AG08395 (cell line): ENCODE measurements at regions not wholly inside any gene's neighbourhood (a gene's known extent, or its start where the extent isn't known, plus 50 kb on each side); places are given as distances from the start of the nearest gene placed in this dataset.

Experiments
- DNase-seq: peaks from one replicate; pipeline ENCODE4 v3.0.0; 2012; ENCODE audit warnings: mixed read lengths, low spot score

DNA sequence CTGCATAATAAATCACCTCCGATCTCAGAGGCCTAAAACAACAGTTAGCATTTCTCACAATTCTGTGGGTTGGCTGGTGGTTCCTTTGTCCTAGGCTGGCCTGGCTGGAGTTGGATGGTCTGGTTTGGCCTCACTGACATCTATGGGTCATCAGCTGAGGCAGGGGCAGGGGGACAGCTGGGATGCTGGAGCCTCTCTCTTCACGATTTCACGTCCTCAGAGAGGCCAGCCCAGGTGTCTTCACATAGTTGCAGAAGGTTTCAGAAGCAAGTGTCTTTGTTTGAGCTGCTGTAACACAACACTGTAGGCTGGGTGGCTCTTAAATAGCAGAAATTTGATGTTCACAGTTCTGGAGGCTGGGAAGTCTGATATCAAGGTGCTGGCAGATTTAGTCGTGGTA is 155.5 kb upstream of the CACNA1E start:
- DNase-seq, result no peak

DNA sequence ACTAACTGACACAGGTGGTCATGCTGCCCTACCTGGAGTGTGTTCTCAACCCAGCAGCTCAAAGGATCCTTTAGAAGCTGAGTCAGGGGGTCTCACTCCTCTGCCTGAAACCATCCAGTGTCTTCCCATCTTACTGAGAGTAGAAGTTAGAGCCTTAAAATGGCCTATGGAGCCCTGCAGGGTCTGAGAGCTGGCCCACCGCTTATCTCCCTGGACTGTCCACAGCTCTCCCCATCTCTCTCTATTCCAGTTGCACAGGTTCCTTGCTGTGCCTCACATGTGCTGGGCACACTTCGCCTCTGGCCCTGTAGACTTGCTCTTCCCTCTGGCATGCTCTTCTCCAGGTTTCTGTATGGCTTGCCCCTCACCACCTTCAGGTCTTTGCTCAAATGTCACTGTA is 148.6 kb upstream of the CACNA1E start:
- DNase-seq, result no peak

DNA sequence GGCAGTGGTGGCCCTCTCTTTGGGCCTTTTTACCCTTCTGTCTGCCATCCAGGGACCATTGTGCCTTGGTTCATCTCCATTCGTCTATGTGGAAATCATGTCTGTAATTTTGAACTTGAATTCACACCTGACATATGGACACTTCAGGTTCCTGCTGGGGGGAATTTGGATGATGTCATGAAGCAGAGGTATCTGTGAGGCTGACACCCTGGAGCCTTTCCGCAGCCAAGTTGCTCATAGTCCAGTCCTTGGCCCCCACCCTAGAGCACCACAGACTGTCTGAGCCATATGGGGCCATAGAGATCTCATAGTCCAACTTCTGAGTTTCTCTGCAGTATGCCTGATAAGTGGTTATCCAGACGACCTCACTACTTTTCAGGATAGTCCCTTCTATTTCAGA is 147.7 kb upstream of the CACNA1E start:
- no peak for DNase-seq

DNA sequence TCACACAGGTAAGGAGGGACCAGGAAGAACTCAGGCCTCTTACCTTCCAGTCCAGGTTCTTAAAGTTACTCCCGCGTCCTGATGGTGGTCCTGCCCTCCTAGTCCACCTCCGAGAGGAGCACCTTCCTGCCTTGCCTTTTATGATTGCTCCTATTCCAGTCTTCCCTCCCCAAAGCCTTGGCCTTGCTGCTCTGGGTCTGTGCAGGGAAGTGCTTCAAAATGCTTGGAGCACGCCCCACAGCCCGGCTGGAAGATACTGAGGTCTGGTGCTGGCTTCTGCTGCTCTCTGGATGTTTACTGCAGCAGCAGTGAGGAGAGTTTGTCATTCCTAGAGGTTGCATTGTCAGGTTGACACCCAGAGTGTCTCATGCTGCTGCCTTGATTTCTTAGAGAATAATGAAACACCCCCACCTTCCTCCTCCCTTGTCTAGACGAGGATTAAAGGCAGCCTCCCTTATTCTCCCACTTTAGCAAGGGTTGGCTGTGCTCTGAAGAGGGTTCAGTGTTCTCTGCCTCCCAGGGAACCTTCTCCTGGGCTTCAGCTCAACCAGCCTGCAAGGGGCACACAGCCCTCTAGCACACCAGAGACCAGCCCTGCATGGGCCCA is 142.2 kb upstream of the CACNA1E start:
- no peak for DNase-seq

DNA sequence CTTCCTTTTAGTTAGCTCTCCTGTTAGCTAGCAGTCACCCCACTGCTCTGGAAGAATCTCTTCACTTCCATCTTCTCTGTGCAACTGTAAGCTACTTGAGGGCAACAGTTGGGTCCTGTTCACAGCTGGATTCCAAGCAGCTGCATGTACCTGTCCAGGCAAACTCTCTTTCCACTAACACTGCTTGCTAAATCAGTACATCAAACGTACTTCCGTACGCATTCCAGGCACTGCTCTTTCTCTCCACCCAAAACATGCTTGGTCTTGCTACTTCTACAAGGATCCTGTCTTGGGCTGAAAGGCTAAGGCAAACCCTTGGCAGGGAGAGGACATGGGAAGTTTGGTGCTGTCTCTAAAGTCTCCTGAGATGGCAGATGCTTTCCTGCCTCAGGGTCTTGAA is 139.2 kb upstream of the CACNA1E start:
- no peak for DNase-seq

DNA sequence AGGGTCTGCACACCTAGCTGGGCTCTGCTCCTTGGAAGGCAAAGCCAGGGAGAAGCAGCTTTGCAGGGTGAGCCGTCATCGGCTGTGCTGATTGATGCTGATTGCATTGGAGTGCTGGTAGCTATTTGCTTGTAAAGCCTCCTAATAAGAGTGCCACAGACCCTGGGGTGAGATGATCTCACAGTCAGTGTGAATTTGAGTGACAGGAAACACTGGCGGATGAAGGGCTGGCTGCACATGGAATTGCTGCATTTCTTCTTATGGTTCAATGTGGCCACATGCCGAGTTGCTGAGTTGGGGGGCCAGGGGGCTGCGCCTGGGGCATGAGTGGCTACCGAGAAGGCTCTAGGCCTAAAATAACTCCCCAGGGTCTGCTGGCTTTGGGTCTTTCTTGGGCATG is 138.2 kb upstream of the CACNA1E start:
- DNase-seq, result no peak

DNA sequence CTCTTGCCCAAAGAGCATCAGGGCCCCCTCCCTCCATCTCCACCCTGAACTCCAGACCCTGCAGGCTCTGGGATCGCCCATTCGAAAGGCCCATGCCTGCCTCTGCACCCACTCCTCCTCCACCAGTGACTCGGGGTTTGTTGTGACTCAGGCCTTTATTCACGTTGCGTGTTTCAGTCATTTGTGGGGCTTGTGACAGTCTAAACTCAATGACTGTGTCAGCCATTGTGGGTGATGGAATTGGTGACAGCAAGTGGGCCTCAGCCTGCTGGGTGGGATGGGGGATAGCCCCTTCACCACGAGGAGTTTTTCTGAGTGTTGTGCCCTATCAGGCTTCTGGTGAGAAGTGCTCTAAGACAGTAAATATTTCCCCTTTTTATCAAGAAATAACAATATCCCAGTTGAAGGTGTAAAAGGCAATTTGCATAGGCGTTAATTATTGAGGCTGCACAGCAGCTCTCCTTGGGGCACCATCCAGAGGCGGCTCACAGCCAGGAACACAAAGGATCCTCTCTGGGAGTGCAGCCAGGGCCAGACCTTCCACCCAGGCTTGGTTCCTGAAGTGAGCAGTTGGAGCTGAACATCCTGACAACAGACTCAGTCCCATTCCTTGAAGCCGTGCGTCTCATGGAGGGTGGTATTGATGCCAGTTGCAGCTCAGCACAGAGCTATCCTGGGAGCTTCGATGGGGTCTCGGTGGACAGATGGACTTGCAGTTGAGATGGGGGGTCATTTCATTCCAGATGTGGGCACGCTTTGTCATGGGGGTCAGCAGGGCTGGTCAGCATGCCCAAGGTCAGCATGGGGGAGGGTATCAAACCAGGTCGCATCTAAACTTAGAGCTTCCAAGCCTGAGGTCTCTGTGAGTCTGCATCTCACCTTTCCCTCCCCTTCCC is 135.6 kb upstream of the CACNA1E start:
- DNase-seq, result no peak

DNA sequence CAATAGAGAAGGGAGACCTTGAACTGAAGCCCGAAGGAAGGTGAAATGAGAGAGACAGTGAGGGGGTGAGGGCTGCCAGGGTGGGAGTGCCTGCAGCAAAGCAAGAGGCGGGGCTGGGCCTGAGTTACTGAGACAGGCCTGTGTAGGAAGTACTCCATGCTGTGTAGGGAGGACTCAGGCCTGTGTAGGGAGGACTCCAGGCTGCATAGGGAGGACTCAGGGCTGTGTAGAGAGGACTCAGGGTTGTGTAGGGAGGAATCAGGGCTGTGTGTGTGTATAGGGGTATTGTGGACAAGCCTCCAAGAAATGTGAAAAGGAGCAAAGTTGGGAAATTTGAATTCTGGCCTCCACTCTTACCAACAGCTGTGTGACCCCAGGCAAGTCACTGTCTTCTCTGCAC is 133.8 kb upstream of the CACNA1E start:
- no peak for DNase-seq

DNA sequence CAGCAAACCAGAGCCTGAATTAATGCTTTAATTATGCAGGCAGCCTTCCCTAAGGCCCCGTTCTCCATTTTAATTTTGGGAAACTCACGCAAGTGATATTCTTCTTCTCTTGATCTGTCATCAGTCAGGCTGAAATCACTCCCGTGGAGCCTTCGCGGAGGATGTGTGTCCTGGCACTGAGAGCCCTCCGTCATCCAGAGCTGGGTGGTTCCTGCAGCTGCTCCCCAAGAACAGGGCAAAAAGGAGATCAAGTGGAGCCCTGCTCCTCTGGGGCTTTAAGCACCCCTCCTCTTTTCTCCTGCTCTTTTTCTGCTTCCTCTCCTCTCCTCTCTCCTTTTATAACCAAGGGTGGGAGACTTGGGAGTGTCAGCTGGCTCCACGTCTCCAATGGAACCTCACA is 133.2 kb upstream of the CACNA1E start:
- DNase-seq, result no peak

DNA sequence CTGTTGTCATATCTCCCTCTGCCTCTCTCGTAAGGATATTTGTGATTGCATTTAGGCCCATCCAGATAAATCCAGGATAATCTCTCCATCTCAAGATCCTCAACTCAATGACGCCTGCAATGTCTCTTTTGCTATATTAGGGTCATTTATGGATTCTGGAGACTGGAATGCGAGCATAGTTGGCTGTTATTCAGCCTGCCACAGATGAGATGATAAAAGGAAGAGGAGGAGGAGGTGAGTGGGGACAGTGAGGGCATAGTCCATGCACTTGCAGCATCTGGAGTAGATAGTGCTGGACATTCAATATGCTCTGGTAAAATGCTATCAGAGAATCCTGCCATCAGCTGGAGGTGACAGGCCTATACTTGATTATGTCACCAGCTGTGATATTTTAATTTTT is 131.6 kb upstream of the CACNA1E start:
- DNase-seq, result no peak

DNA sequence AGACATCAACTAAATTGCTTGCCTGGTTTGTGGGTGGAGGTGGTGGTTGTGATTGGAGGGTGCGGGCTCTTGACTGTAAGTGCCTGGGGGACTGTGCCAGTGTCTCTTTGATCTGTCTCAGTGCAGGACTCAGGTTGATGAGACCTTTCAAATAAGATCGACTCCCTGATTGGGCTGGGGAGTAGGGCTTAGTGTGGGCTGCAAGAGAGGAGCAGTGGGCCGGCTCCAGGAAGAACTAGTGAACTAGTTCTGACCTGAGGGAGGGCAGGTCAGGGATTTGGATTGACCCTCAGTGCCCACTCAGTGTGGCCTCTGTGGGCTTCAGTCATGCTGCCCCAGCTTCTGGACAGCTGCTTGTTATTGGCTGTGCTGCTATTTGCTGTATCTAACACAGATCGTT is 130.6 kb upstream of the CACNA1E start:
- no peak for DNase-seq

DNA sequence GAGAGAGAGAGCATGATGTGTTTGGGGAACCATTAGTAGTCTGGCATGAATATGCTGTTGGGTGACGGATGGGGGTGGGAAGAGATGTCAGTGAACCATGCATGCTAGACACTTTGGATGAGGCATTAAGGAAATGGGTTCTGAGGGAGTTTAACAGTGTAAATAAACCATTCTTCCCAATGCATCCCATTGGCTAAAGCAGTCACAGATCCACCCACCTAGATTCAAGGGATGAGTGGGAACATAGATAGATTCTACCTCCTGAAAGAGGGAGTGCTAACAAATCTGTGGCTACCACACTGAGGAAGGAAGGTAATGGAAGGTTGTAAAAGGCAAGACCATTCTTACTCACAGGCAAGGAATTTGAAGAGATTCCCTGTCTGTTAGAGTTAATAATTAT is 129.8 kb upstream of the CACNA1E start:
- no peak for DNase-seq

DNA sequence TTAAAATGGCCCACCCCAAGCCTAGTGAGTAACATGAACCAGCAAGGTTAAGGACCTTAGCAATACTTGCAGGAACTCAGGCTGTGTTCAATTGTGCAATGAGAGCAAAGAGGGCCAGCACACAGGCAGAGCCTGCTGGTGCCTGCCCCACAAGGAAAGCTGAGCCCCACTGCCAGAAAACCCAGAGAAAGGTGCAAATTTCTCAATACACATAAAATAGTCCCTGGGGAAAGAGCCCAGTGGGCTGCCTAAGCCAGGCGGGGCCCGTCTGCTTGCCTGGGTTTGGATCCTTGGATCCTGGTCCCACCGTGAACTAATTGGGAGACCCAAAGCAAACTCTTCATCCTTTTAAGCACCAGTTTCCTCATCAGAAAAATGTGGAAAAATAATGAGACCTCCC is 128.5 kb upstream of the CACNA1E start:
- DNase-seq, result no peak

DNA sequence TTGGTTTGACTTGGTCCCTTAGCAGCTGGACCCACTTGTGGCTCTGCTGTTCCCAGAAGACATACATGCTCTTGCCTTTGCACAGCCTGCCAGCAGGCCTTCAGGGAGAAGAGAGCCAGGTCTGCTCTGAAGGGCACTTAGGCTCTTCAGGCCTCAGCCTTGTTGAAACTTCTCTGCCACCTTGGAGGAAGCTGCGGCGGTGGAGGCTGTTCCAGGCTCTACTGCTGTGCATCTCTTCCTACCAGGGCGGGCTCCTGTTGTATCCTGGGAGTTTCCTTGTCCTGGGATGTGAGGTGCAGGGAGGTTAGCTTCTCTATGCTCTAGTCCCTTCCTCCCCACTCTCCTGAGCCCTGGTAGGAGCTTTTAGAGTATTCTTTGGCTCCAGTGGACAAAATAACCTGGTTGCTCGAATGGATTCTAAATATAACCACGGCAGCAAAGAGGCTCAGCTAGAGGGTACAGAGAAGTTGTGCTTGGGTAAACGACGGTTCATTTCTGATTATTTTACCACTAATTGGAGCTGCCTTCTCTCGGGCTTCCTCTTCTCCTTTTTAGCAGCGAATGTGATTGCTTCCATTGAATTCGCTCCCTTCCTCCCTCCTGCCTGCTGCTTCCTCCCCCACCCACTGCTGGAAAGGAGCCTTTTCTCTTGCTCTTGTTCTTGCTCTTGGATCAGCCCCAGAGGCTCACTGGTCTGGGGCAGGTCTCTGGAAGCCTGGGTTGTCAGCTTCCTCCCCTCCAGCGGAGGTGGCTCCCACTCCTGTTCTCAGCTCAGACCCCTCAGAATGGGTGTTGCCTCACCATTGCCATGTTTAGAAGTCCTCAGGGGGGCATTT is 126.6 kb upstream of the CACNA1E start:
- no peak for DNase-seq

DNA sequence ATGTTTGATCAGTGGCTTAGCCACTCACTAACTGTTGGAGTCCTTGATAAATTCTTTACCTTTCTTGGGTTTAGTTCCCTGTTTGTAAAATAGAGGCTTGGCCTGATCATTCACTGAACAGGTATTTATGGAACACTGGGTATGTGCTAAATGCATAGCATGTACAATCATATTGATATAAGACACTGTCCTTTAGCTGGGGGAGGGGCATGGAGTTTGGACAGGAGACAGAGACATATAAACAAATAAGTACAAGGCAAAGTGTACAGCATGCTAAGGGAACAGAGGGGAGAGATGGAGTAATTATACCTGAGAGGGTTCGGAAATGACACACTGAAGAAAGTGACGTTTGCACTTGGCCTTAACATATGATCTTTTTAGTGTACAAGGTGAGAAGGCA is 124.3 kb upstream of the CACNA1E start:
- no peak for DNase-seq

DNA sequence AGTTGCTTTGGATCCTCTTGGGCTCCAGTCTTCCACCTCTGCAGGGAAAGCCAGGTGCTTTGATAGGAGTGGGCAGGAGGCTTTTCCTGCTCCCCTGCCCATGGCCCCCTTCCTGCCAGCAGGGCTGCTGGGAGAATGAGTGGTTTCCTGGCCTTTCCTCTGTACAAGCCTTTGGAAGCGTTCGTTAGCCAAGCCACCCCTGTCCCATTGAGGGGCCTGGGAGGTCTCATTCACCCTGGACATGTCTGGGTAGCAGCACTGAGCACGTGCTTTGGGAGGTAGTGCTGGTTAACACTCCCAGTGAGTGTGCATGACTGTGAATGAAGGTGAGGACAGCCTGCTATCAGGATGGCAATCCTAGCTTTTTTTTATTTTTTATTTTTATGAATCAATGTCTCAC is 118.5 kb upstream of the CACNA1E start:
- DNase-seq, result no peak

DNA sequence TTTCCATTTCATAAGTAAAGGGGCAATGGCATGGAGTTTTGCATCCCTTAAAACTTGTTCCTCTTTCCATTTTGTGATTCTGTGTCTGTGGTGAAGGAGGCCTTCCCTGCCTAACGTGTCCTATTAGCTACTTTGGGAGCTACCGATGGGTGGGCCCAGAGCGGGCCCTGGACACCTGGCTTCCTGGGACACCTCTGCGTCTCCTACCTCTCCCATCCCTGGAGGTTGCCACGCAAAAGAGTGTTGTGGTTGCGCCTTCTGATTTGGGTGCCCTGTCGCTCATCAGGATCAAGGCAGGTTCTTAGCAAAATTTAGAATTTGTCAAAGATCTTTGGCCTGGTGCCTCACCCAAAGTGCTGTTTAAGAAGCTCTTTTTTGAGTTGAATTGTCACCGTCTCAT is 116.4 kb upstream of the CACNA1E start:
- no peak for DNase-seq

DNA sequence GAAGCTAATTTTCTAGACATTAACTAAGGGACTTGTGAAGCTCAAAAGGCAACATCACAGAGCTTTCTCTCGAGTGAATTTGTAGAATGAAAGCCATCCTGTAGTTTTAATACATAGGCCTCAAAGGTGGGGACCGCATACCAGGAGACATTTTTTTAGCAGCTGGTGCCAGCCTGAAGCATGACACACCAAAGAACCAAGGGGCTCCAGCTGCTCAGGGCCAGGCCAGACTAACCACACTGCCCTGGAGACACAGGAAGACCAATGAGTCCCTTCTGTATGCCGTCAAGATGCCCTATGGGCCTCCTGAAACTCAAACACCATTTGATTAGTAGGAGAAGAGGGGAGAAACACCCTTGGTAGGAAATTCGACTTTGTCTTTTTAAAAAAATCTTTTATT is 113.9 kb upstream of the CACNA1E start:
- DNase-seq, result no peak

DNA sequence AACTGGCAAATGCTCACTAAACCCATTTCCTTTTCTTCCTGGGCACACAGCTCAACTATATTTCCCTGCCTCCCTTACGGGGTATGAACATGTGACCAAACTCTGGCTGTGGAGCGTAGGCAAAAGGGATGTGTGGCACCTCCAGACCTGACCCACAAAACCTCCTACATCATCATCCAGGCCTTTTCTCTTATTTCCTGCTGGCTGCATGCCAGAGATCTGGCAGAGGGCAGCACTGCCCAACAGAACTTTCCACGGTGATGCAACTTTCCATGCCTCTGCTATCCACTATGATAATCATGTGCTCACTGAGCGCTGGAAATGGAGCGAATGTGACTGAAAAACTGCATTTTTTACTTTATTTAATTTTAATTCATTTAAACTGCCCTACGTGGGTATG is 99.6 kb upstream of the CACNA1E start:
- no peak for DNase-seq

DNA sequence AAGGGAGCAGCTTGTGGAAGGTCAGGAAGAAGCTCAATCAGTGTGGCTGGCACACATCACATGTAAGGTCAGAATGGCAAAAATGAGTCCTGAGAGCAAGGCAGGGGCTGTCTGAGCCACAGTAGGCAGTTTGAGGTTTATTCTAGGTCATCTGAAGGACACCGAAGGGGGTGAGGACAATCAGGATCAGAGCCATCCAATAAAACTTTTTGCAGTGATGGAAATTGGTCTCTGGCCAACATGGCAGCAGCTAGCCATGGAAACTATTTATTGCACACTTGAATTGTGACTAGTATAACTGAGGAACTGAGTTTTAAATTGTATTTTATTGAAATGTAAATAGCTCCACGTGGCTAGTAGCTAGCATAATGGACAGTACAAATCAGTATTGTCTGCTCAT is 97.0 kb upstream of the CACNA1E start:
- no peak for DNase-seq

DNA sequence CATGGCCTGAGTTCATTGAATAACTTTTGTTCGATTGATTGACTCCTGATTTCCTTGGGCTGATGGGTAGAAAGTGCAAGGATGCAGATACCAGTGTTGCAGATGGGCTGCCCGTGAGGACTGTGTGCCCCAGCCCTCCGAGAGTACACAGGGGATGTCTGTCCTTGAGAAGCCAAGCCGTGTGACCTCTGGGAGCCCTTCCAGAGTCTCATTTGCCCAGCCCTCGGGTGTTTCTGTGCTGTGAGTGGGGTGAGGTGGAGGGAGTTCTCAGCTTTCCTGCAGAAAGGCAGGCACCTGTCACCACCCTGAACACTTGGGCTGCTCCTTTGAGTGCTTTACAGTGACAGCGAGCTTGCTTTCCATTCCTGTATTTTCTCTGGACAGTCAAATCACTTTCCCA is 96.4 kb upstream of the CACNA1E start:
- DNase-seq, result no peak

DNA sequence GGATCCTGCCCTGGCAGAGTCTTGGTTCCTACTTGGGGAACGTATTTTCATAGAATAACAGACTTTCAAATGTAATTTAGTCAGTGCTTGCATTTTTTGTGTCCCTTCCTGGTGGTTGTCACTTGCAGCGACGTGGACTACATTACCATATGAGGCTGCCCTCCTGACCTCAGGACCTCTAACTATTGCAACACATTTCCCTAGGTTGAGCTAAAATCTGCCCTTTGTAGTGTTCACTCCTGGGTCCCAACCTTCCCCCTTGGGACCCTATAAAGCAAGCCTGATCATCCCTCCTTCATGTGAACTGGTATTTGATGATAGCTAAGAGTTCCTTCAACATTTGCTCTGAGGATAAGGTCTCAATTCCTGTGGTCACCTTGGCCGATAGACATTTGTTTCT is 95.6 kb upstream of the CACNA1E start:
- DNase-seq, result no peak
